Epidermal melanocyte (primary cell): ENCODE measurements at regions not wholly inside any gene's neighbourhood (a gene's known extent, or its start where the extent isn't known, plus 50 kb on each side); places are given as distances from the start of the nearest gene placed in this dataset.
"Not testable (repeated sequence)": the region's sequence is repeated elsewhere in the genome, so short reads cannot be mapped to it uniquely, and the experiment has no call there.

ENCODE experiments used
- DNase-seq: peaks from one replicate; pipeline ENCODE4 v3.0.0; 2011; ENCODE audit warnings: low spot score; ENCODE audit not compliant: insufficient read length

DNA sequence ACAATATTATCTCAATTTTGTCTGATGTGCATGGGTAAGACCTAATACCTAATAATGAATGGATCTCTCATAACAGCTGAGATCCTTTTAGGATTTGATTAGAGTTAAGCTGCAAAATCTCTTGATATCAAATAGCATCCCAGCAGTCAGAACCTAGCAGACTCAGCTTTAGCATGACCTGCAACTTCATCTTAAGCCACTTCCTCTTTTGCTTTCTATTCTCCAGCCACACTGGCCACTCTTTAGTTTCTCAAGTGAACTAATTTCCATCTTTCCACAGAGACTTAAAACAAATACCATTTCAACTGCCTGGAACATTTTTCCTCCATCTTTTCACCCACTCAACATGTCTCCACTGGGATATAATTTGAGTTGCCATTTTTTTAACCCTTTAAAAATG lies 1251.6 kb upstream of the ZEB2 start:
- DNase-seq, result no peak

DNA sequence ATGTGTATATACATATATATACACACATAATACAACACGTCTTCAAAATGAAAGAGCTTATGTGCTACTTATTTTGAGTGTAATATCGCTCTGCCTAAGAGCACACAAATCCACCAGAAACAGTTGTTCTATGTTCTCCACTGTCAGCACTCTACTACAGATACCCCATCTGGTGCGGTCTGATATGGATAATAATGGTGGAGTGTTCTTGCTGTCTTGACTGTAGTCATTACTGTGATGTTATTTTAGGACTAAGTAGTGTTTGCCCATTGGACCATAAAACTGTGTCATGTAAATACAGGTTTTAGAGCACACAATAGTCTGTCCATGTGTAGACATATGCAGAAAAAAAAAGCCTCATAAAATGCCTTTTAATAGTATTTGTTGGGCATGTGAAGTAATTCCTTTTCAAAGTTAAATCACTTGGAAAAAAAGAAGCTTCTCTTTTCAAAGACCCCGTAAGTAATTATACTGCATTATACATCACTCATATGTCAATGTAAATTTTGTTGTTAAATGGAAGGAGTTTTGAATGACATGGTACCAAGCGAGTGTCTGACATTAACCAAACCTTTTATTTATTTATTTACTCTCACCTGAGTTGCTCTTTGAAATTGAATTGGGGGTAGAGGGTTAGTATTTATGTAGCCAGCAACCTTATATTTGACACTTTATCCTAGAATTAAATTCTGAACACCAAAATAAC lies 1249.2 kb upstream of the ZEB2 start:
- no peak for DNase-seq

DNA sequence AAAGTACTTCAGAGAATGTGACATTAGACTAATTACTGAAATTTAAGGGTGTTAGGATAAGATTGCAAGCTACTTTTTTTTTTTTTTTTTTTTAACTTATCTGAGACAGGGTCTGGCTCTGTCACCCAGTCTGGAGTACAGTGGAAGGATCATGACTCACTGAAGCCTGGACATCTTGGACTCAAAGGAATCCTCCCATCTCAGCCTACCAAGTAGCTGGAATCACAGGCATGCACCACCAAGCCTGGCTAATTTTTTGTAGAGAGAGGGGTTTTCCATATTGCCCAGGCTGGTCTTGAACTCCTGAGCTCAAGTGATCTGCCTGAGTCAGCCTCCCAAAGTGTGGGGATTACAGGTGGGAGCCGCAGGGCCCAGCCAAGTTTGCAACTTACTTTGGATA lies 1246.0 kb upstream of the ZEB2 start:
- no peak for DNase-seq

DNA sequence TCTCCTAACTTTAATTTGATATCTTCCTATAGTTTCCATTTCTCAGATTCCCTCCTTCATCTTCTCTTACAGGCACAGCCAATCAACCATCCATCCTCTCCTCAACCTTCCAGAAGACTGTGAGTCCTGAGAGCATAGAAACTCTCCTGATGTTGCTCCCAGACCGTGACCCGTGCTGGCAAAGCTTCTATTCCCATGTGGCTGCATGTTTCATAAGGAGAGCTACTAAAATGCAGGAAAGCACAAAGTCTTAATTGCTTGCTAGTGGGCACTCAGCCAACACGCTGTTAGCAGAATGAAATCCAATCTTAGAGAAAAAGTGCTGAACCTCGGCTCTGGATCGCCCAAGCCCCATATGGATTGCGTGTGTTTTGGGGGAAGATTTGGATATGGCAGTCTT lies 1244.7 kb upstream of the ZEB2 start:
- no peak for DNase-seq

DNA sequence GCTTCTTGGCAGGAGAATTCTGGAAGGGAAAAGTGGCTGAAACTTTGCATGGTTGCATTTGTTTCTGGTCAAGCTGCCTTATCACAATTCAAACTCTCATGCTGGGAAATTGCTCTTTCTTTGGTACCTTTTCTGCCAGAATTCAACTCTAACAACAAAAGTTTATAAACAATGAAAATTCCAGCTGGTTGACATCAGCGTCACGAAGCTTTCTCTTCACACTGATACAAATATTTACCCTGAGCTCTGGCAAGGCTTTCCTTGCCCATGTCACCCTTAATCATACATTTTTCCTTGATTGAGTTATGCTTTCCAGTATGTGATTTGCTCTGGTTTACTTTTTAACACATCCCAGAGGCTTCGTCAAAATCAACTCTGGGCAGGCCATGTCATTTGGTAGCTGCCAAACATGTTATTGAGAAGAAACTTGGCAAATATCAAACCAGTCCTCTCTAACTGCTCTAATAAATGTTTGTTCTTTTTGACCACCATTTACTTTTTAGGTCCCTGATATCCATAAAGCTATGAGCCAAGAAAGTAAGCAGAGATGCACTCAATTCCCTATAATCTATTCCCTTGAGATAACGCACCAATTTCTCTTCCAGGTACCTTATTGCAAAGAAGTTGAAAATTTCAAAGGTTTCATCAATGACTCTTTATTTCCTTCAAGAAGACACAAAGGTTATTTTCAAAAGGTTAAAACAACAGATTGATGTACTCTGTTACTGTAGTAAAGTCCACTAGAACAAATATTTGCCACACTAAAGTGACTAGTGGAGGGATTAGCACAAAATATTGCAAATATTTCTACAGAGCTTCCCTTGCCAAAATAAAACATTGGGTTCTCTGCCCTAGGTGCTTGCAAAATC lies 1241.1 kb upstream of the ZEB2 start:
- DNase-seq, result no peak

DNA sequence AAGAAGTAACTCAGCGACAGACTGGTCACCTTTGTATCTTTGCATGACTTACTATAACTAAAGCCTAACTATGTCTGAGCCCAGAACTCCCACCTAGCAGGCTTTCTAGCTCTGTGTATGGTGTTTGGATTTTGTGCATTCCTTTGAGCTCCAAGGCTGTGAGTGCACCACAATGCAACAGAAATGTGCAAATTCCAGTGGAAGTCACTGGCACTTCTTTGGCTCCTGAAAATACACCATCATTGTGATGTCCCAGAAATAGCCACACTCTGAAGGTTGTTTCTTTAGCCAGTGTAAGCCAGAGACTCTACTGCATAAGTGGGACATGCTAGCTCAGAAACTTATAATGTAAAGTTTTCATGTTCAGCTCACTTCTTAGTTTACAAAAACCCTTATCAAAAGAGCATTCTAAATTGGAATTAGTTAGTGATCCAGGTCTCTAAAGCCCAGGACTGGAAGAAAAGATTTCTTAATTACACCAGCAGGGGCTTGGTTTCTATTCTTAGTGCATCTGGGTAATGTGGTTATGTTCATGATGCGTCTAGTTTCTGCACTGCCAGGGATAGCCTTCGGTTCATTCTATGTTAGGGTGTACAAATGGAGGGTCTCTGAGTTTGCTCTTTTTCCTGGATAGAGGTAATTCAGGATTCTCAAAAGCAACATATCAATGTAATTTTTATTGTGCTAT lies 1239.5 kb upstream of the ZEB2 start:
- DNase-seq, result no peak

DNA sequence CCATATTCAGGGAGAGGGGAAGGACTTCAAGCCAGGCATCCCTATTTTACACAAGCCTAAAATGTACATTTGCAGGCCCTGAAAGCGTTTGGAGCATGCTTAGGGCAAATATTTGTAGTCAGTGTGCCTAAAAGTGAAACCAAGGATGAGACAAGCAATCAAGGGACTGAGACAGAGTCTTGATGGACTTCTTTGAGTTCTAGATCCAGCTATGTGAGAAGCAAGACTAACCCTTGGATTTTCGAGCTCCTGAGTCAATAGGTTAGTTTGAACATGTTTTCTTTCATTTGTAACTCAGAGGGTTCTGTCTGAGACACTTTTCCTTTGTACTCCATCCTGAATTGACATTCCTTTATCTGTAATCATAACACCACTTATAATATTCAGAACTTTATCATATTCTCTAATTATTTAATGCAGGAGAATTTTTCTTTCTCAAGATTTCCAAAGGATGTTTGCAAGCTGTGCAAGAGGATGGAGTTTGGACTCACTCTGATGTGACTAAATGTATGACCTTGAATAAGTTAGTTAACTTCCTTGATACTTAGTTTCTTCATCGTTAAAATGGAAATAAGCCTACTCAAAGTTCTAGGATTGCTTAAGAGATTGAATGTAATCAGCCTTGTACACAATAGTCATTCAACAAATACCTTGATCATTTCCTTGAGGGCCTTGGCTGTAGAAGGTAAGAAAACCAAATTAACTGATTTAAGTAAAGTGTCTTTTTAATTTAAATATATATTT lies 1237.8 kb upstream of the ZEB2 start:
- no peak for DNase-seq

DNA sequence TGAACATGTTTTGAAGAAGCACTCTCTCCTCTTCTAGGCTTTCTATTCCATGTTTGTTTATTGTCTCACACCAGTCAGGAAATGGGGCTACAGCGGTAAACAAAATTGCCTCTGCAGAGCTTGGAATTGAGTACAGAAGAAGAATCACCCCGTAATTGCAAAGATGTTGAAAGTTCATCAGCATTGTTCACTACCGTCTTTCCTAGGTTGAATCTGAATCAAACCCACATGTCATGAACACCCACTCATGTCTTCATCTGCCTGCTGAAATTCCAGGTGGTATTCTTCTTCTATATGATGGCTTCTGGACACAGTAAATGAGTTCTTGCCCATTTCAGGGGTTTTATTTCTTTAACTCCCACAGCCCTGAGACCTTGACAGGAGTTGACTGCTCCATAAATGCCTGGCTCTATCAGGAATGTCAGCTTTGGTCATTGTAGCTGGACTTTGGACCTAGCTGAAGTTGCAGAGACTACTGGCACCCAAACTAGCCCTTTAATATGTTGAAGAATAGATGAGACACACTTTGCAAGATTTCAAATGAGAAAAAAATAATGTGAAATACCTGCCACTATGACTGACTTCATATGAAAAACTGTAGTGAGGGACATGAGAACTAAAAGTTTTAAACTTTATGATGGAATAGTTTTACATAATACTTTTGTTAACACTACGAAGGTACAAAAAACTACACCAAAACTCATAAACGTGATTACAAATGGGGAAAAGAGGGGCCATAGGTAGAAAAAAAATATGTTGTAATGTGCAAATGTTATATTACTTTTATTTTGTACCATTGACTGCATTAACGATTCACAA lies 1235.3 kb upstream of the ZEB2 start:
- DNase-seq, result no peak

DNA sequence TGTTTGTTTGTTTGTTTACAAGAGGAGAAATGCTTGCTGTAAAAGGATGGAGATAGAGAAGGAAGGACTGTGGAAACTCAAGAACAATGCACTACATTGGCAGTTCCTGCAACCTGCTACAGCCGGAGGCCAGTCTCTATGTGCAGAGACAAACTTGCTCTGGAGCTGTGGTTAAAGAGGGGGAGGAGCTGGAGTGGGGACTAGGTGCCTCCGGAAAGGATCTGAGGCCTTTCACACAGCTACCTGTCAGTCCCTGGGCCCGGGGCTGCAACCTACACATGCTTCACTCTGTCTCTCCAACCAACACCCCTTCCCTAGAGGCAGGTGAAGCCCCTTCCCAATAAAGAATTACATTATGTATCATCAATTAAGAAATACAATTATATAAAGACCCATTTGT lies 1234.0 kb upstream of the ZEB2 start:
- DNase-seq, result no peak

DNA sequence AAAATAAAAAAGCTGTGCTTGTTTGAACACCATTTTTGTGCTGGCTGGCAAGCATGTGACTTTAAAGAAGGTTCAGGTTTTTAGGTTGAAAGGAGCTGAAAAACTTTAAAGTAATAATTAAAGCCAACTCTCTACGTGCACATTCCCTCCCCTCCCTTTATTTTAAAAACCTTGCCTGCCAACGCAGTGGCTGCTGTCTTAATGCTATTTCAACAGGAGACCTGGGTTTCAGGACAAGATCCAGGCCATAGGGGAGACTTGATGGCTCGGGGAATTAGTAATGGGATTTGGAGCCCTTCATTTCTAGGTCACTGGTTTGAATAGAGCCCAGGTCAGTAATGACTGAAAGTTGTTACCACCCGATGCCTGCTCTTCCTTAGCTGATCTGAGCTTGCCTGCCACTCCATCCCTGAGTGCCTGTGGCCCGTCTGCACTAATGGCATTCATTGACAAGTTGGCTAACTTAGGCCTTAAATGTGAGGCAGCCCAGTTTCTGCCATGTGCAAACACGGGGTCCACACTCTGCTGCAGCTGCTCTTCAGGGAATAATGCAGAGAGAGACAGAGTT lies 1233.2 kb upstream of the ZEB2 start:
- no peak for DNase-seq

DNA sequence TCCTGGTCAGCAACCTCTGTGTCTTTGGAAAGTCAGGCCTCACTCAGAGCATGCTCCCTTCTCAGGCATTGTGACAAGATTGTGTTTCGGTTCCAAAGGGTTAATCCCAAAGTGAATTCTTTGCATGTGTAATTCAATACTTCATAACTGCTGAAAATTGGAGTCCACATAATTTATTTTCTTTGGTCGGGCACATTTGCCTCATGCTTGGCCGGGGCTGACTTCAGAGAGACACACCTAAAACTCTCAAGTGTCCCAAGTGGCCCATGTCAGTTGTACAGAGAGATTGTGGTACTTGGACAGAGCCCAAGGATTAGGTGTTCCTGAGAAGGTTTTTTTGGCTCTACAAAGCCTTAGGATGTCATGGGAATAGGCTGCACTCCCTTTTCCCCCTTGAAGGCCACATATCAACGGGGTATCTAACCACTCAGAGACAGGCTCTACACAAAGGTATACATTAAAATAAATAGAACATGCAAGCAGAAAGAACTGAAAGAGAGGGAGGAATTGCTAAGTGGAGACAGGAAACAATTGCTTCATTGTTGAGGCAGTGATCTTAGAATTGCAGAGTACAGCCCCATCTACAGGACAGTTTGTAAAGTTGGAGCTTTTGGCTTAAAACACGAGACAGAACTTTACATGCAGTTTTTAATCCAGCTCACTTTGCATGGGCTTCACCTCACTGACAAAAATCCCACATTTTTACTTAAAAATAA lies 1232.3 kb upstream of the ZEB2 start:
- DNase-seq, result peak; percentile 76

DNA sequence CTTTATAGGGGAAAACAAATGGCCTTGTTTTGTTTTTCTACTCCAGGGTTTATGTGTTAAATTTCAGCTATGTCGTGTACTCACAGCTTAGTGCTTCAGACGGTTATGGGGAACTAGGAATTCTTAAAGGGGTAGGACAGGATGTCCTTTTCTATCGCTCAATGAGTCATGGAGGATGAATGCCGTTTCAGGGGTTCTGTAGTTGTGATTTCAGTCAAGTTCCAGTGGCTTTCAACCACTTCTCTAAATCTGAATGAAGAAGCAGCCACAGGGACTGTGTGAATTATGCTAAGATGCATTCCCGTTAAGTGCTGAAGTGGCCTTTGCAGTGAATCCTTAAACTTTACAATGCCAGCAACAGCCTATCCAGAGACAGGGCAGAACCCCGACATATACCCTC lies 1231.7 kb upstream of the ZEB2 start:
- no peak for DNase-seq

DNA sequence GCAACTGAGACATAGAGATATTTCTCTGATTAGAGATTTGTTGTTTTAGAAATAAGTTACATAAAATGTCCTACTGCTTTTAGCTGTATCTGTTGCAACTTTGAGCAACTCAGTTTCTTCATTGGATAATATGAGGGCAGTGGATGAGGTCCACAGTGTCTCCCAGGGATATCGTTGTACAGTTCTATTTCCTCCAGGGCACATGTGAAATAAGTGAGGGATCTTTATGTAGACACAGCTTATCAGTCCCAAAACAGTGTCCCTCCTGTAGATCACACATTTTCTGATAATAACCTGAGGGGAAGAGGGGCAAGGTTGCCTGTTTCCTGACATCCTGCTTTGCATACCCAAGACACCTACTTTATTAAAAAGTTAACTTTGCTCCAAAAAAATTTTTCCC lies 1231.2 kb upstream of the ZEB2 start:
- DNase-seq, result no peak

DNA sequence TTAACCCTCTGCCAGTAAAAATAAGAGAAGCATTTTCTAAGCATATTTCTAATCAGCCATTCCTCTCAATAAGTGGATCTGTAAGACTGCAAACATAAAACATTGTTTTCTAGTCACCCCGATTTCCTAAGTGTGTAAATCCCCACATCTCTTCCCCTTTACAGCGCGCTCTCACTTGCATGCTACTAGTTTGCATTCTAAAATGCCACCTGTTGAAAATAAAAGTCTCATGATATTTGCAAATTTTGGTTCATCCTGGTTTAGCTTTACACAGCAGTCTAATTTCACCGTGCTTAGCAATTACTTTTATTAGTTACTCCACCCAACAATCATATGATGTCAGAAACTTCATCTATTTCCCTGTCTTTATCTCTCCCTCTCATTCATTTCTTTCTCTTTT lies 1230.7 kb upstream of the ZEB2 start:
- DNase-seq, result no peak

DNA sequence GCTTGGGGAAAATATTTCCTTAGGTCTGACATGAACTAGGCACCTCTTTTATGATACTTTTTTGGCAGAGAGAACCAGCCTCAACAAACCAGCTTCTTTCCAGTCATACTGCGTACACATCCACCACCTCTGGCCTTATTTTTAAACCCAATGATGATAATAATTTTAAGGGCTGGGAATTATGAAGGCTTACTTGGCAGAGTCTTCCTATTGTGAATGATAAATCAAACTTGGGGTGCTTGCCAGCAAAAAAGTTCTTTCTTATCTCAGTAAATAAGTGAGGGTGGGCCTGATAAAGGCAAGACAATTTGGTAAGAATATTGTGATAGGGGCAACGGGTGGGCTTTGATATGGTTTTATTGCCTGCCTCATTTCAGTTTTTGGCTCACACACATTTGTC lies 1230.2 kb upstream of the ZEB2 start:
- DNase-seq, result no peak

DNA sequence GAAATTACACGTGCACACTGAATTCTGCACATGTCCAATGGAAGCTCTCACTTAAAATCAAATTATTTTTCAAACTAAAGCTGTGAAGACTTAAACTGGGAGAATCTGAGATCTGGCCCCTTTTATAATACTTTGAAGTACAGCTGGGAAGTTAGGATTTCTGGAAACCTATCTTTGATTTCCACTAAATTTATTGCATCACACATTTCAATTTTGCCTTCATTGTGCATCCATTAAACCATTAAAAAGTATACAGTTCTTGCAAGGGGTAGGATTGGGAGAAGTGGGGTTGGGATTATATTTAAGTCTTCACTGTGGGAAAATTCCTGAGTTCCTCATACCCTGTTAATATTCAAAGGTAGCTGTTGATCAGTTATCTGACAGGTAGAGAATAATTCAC lies 1229.6 kb upstream of the ZEB2 start:
- DNase-seq, result no peak

DNA sequence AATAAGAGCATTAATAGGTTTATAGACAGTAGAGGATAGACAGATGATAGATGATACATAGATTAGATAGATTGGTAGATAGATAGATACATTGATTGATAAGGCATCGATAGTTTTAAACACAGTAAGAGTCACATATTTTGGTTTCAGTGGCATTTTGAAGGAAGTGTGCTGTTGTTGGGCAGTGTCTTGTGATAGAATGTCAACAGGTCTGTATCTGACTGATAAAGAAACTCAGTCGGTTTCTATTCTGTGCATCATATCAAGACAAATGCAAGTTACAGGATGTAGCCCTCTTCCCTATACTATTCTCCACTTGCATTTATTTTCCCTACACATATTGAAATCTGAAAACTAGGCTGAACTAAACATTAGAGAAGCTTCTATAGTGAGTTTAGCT lies 1229.0 kb upstream of the ZEB2 start:
- no peak for DNase-seq

DNA sequence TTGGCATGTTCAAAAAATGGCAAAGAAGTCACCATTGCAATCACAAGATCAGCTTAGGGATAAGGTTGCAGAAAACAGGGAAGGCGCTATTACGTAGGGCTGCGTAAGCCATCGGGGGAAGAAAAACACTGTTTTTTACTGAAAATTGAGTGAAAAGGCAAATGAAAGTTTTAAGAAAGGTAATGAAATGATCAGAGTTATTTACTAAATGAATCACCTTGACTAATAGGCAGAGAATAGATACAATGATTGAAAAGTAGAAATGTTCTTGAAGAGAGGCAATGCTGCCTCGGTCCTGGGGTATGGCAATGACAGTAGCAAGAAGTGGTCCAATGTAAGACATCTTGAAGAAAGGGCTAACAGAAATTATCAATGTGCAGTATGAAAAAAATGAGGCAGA lies 1227.8 kb upstream of the ZEB2 start:
- no peak for DNase-seq

DNA sequence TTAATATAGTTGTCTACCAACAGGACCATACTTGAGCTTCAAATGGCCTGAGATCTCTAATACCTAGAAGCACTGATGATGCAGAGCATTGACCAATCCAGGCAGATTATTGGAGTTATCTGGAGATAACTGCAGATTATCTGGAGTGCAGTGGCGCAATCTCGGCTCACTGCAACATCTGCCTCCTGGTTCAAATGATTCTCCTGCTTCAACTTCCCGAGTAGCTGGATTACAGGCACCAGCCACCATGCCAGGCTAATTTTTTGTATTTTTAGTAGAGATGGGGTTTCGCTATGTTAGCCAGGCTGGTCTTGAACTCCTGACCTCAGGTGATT lies 1225.4 kb upstream of the ZEB2 start:
- DNase-seq, result not testable (repeated sequence)
